Right lobe of liver (tissue), 6 donors: ENCODE measurements at regions not wholly inside any gene's neighbourhood (a gene's known extent, or its start where the extent isn't known, plus 50 kb on each side); places are given as distances from the start of the nearest gene placed in this dataset.

Source experiments
- ATAC-seq, 4 donors: fragments of 200-7000 bp; cut with Tn5 transposase; one replicate each; pipeline ENCODE4 v1.9.1; 2020; ENCODE audit warnings: mild to moderate bottlenecking in 4 of 4, moderate library complexity in 4 of 4
- DNase-seq, 3 donors: peaks; one replicate each; pipeline ENCODE4 v3.0.0-alpha.2; 2020
- H3K27ac ChIP-seq, 3 donors: fragments of 200-600 bp; one replicate each; pipeline ENCODE4 v1.8.0; 2022
- H3K27me3 ChIP-seq, 2 donors: fragments of 200-600 bp; one replicate each; pipeline ENCODE4 v1.8.0; 2022
- H3K36me3 ChIP-seq, 4 donors: fragments of 200-600 bp; sonication (generic) in 1 of 4; one replicate each; pipeline versions ENCODE4 v1.5.1 to v1.8.0; 2017 to 2022; ENCODE audit warnings: control low read depth in 1 of 4
- H3K4me1 ChIP-seq, 4 donors: fragments of 200-600 bp; sonication (generic) in 1 of 4; one replicate each; pipeline versions ENCODE4 v1.5.1 to v1.8.0; 2017 to 2022; ENCODE audit warnings: control low read depth in 1 of 4
- H3K4me3 ChIP-seq, 3 donors: fragments of 200-600 bp; one replicate each; pipeline ENCODE4 v1.8.0; 2022
- H3K9me3 ChIP-seq, 4 donors: fragments of 200-600 bp; sonication (generic) in 1 of 4; one replicate each; pipeline versions ENCODE4 v1.5.1 to v1.8.0; 2017 to 2022; ENCODE audit warnings: control low read depth in 1 of 4
- POLR2A ChIP-seq: fragments of 450-650 bp; IDR thresholded peaks from one replicate; pipeline ENCODE4 v1.6.1; 2017; ENCODE audit warnings: antibody characterized with exemption, mild to moderate bottlenecking
- WGBS: methylation state at CpG from one replicate; pipeline ENCODE4 v1.1.6; 2018; ENCODE audit warnings: low coverage, low lambda C conversion rate; ENCODE audit not compliant: insufficient coverage; ENCODE audit errors: missing lambda C conversion rate; 5-methylcytosine and 5-hydroxymethylcytosine counted together
- intact Hi-C, 2 donors: fragments of 100-400 bp; cut with DNase I; formaldehyde crosslinking; loops; one replicate each; pipeline versions ENCODE4 v1.11.2 to v1.14.1; 2022
- TF ChIP-seq, protein P1 (sequence below), 4 donors: fragments of 200-600 bp in 3 of 4; fragments of 450-650 bp in 1 of 4; IDR thresholded peaks; one replicate each; pipeline versions ENCODE4 v1.5.1 to v1.8.0; 2016 to 2022; ENCODE audit warnings: antibody characterized with exemption in 4 of 4, mild to moderate bottlenecking in 2 of 4
- donor health status: DM: no; HTN: yes; CAD: no.
- donor health status: DM: no; HTN: no; CAD: no.
- donor health status: DM: no; HTN: no; CAD: no.
- donor health status: DM: no; HTN: yes; CAD: no.
- donor health status: DM: no; HTN: yes; CAD: no.

DNA sequence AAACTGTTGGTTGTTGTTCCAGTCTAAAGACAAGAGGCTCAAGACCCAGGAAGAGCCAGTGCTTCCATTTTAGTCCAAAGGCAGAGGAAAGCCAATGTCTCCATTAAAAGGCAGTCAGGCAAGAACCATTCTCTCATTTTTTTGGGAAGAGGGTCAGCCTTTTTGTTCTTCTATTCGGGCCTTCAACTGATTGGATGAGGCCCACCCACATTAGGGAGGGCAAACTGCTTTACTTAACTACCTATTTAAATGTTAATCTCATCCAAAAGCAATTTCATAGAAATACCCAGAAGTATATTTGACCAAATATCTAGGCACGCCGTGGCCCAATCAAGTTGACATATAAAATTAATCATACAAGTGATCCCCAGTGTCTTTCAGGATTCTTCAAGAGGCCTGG is 104.4 kb upstream of the SYT6 start:
- intact Hi-C loops, result no loop called here
- no peak overlapping the region for H3K4me3 ChIP-seq
- H3K9me3 ChIP-seq, result no peaks in the 10 kb centered on the region
- no peak for ATAC-seq
- H3K4me1 ChIP-seq, result no peaks in the 10 kb centered on the region
- no peak for TF ChIP-seq POLR2A
- TF ChIP-seq, protein P1, sequence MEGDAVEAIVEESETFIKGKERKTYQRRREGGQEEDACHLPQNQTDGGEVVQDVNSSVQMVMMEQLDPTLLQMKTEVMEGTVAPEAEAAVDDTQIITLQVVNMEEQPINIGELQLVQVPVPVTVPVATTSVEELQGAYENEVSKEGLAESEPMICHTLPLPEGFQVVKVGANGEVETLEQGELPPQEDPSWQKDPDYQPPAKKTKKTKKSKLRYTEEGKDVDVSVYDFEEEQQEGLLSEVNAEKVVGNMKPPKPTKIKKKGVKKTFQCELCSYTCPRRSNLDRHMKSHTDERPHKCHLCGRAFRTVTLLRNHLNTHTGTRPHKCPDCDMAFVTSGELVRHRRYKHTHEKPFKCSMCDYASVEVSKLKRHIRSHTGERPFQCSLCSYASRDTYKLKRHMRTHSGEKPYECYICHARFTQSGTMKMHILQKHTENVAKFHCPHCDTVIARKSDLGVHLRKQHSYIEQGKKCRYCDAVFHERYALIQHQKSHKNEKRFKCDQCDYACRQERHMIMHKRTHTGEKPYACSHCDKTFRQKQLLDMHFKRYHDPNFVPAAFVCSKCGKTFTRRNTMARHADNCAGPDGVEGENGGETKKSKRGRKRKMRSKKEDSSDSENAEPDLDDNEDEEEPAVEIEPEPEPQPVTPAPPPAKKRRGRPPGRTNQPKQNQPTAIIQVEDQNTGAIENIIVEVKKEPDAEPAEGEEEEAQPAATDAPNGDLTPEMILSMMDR (IDR thresholded peaks at IDR 0.05), result no peak
- 72% methylated on average over 3 of the region's 3 CpGs for WGBS
- no peak for DNase-seq
- no peak overlapping the region for H3K27ac ChIP-seq
- H3K36me3 ChIP-seq, result no peaks in the 10 kb centered on the region
- H3K27me3 ChIP-seq, result no peaks in the 10 kb centered on the region

DNA sequence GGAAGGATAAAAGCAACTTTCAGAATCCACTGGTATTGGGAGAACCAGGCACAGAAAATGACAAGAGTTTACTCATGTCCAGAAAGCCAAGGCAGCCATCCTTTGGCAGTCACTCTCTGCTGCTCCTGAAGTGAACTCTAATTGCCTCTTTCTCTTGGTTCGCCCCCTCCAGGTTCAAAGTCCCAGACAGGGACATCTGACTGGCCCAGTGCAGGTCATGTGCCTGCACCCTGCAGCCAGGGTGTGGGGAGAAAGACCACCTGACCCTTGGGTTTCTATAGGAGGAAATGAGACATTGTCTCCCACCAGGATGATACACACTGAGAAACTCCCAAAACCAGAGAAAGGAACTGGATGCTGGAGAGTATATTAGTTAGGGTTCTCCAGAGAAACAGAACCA is 103.9 kb upstream of the SYT6 start:
- WGBS, result 60% methylated on average over 1 of the region's 1 CpG
- DNase-seq (no peak), ATAC-seq (no peak)
- no peaks in the 10 kb centered on the region for H3K27me3 ChIP-seq
- no peaks in the 10 kb centered on the region for H3K36me3 ChIP-seq
- no peak overlapping the region for H3K27ac ChIP-seq
- H3K9me3 ChIP-seq, result no peaks in the 10 kb centered on the region
- intact Hi-C loops, result no loop called here
- H3K4me3 ChIP-seq, result no peak overlapping the region
- no peak for TF ChIP-seq POLR2A
- TF ChIP-seq, protein P1 (IDR thresholded peaks at IDR 0.05), result no peak
- no peaks in the 10 kb centered on the region for H3K4me1 ChIP-seq

DNA sequence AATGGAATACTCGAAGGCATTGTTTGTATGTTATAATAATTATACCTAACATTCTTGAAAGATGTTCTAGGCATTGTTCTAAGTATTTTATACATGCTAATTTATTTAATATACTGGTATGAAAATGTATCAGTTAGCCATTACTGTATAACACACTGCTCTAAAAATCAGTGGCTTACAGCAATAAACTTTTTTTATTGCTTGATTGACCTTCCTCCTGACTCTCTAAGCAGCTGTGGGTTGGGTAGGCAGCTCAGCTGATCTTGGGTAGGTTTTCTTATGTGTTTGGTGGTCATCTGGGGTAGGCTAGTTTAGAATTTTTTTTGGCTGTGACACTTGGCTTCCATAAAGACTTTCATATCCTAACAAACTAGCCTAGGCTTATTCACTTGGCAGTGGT is 100.2 kb upstream of the SYT6 start:
- no peak for ATAC-seq
- intact Hi-C loops, result no loop called here
- WGBS, result 41% methylated on average over 1 of the region's 1 CpG

DNA sequence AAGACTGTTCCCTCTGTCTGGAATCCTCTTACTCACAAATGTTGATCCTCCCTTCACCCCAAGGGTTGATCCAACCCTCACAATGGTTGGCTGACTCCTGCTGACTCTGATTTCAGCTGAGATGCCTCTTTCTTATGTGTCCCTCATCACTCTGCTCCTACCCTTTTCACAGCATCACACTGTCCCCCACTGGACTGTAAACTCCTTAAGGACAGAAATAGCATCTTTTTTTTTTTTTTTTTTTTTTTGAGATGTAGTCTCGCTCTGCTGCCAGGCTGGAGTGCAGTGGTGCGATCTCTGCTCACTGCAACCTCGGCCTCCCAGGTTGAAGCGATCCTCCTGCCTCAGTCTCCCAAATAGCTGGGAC is 97.9 kb upstream of the SYT6 start:
- 57% methylated on average over 1 of the region's 4 CpGs for WGBS

More for the DNA sequence above, 100.2 kb upstream of the SYT6 start:
- no peaks in the 10 kb centered on the region for H3K9me3 ChIP-seq
- DNase-seq, result no peak
- no peak overlapping the region for H3K4me3 ChIP-seq
- TF ChIP-seq, protein P1 (IDR thresholded peaks at IDR 0.05), result no peak
- no peak for TF ChIP-seq POLR2A
- H3K4me1 ChIP-seq, result no peaks in the 10 kb centered on the region
- H3K27ac ChIP-seq, result no peak overlapping the region
- no peaks in the 10 kb centered on the region for H3K27me3 ChIP-seq
- H3K36me3 ChIP-seq, result no peaks in the 10 kb centered on the region

More for the DNA sequence above, 97.9 kb upstream of the SYT6 start:
- no peak for ATAC-seq
- TF ChIP-seq POLR2A, result no peak
- TF ChIP-seq, protein P1 (IDR thresholded peaks at IDR 0.05), result no peak
- Histone ChIP-seq H3K9me3 (no peaks in the 10 kb centered on the region), H3K4me1 (no peaks in the 10 kb centered on the region), H3K27me3 (no peaks in the 10 kb centered on the region), H3K36me3 (no peaks in the 10 kb centered on the region), H3K27ac (no peak overlapping the region), H3K4me3 (no peak overlapping the region)
- DNase-seq, result no peak
- intact Hi-C loops, result no loop called here
